Breast epithelium (tissue), 3 donors: ENCODE measurements at regions not wholly inside any gene's neighbourhood (a gene's known extent, or its start where the extent isn't known, plus 50 kb on each side); places are given as distances from the start of the nearest gene placed in this dataset.

ENCODE experiments used
- POLR2A ChIP-seq: fragments of 450-650 bp; IDR thresholded peaks from one replicate; pipeline ENCODE4 v1.6.1; 2016; ENCODE audit warnings: antibody characterized with exemption, mild to moderate bottlenecking, moderate library complexity
- POLR2AphosphoS5 ChIP-seq, 3 donors: sonication (generic); formaldehyde crosslinking; IDR thresholded peaks; one replicate each; pipeline ENCODE4 v1.6.1; 2017; ENCODE audit warnings: antibody characterized with exemption in 3 of 3
- TF ChIP-seq, protein P1 (sequence below), 3 donors: fragments of 450-650 bp; IDR thresholded peaks; one replicate each; pipeline ENCODE4 v1.5.1; 2016 to 2017; ENCODE audit warnings: antibody characterized with exemption in 3 of 3, mild to moderate bottlenecking in 3 of 3, moderate library complexity in 3 of 3

DNA sequence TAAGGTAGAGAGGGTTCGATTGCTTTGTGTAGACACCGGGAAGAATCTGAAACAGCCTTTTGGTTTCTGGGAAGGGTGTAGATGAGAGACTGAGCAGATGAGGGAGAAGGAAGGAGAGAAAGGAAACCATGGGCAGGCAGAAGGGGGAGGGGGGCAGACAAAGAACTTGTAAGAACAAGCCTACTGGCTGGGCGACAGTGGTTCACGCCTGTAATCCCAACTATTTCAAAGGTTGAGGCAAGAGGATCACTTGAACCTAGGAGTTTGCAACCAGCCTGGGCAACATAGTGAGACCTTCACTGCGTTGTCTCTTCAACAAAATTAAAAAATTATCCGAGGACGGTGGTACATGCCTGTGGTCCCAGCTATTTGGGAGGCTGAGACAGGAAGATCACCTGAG is 106.2 kb downstream of the TM2D1 start:
- TF ChIP-seq, protein P1, sequence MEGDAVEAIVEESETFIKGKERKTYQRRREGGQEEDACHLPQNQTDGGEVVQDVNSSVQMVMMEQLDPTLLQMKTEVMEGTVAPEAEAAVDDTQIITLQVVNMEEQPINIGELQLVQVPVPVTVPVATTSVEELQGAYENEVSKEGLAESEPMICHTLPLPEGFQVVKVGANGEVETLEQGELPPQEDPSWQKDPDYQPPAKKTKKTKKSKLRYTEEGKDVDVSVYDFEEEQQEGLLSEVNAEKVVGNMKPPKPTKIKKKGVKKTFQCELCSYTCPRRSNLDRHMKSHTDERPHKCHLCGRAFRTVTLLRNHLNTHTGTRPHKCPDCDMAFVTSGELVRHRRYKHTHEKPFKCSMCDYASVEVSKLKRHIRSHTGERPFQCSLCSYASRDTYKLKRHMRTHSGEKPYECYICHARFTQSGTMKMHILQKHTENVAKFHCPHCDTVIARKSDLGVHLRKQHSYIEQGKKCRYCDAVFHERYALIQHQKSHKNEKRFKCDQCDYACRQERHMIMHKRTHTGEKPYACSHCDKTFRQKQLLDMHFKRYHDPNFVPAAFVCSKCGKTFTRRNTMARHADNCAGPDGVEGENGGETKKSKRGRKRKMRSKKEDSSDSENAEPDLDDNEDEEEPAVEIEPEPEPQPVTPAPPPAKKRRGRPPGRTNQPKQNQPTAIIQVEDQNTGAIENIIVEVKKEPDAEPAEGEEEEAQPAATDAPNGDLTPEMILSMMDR (IDR thresholded peaks at IDR 0.05): no peak
- TF ChIP-seq POLR2AphosphoS5 (IDR thresholded peaks at IDR 0.05) (no peak), POLR2A (no peak)
